ENCODE measurements at regions not wholly inside any gene's neighbourhood (a gene's known extent, or its start where the extent isn't known, plus 50 kb on each side); places are given as distances from the start of the nearest gene placed in this dataset.
"Not testable (repeated sequence)": the region's sequence is repeated elsewhere in the genome, so short reads cannot be mapped to it uniquely, and the experiment has no call there.

DNA sequence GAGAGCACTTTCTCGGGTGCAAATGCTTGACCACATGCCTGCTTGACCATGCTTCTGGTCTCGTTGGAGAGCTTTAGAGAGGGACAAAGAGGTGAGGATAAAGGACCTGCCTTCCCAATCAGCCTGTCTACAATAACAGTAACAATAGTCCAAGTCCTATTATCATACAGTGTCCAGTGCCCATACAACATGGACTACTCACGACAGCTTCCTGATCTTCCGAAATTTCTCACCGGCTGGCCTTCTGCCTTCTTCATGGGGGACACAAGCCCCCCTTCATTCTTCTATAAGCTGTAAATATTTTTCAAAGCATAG is 329.0 kb downstream of the PAX3 start:
- in situ Hi-C loops (cut with HindIII; ENCODE audit: low pct_unique_long_range_greater_than_20kb, low sequenced_read_pairs), result no loop called here
- DNase-seq (ENCODE audit: low read depth, low spot score), result no peak

DNA sequence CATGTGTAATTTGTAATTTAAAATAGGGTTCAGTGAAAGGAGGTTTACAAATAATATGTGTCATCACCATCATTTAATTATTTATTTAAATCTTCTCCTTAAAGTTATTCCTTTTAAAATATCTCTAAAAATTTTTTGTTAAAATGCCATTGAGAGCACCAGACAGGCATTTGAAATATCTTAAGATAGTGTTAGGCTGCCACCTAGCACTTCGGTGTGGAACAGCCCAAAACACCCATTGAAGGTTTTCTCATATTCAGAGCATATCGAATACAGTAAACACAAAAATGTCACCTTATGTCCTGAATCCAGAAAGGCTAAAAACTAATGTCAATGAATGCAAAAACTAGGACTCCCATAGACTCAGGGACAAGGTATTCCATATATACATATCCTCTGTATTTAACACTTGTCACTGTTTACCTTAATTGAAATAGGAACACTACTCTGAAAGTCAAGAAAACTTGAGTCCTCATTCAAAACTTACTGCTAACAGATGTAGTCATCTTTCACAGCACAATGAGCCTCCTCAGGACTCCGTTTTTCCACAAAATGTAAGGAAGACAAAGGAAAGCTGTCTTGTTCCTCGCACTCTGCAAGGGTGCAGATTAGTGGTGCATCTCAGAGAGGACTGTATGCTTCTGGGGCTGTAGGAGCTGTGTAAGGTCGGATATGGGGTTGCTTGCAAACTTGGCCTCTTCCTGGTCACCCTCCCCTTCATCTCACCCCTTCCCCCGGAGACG is 329.5 kb downstream of the PAX3 start:
- in situ Hi-C loops (cut with HindIII; ENCODE audit: low pct_unique_long_range_greater_than_20kb, low sequenced_read_pairs), result no loop called here

DNA sequence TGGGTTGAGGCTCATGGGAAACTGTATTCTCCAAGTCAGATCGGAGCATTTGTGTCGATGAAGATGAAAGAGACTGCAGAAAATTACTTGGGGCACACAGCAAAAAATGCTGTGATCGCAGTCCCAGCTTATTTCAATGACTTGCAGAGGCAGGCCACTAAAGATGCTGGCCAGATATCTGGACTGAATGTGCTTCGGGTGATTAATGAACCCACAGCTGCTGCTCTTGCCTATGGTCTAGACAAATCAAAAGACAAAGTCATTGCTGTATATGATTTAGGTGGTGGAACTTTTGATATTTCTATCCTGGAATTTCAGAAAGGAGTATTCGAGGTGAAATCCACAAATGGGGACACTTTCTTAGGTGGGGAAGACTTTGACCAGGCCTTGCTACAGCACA is 336.6 kb downstream of the PAX3 start:
- in situ Hi-C loops (cut with HindIII; ENCODE audit: low pct_unique_long_range_greater_than_20kb, low sequenced_read_pairs), result no loop called here
- no peak for DNase-seq (ENCODE audit: low read depth, low spot score)

More for the DNA sequence above, 329.5 kb downstream of the PAX3 start:
- DNase-seq (ENCODE audit: low read depth, low spot score), result peak; percentile 59

DNA sequence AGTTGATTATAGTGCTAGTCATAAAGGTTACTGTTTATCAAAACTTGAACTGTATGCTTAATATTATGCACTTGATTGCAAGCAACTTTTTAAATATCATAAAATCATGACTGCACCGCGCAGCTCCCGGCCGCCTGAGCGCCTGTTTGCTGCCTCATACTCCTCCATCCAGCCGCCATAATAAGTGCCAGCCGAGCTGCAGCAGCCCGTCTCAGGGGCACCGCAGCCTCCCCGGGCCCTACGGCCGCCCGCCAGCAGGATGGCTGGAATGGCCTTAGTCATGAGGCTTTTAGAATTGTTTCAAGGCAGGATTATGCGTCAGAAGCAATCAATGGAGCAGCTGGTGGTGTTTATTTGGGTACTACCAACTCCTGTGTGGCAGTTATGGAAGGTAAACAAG is 337.2 kb downstream of the PAX3 start:
- in situ Hi-C loops (cut with HindIII; ENCODE audit: low pct_unique_long_range_greater_than_20kb, low sequenced_read_pairs), result no loop called here
- no peak for DNase-seq (ENCODE audit: low read depth, low spot score)

DNA sequence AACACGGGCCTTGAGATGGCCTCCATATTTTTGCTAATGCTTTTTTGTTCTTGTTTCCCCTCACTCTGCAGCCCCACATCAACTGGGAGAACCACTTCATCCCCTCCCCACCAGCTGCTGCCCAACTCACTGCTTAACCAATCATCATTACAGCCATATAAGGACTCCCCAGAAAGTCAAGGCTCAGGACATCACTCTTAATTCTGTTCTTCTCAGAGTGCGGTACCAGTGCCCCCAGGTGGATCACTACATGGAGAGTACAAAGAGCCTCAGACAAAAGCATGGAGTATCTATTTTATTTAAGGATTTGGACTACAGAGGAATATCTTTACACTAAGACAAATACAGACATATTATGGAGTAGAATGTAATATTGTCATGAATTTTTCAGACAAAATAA is 340.6 kb downstream of the PAX3 start:
- DNase-seq (ENCODE audit: low read depth, low spot score), result peak; percentile 32
- in situ Hi-C loops (cut with HindIII; ENCODE audit: low pct_unique_long_range_greater_than_20kb, low sequenced_read_pairs), result no loop called here

- in situ Hi-C loops (cut with HindIII; ENCODE audit: low pct_unique_long_range_greater_than_20kb, low sequenced_read_pairs), result no loop called here
- DNase-seq (ENCODE audit: low read depth, low spot score), result no peak
Observed at GRCh38 chr2:221948076-221948475, 350.7 kb downstream of the PAX3 start.

- DNase-seq (ENCODE audit: low read depth, low spot score); in situ Hi-C loops (cut with HindIII; ENCODE audit: low pct_unique_long_range_greater_than_20kb, low sequenced_read_pairs): not testable (repeated sequence)
Observed at GRCh38 chr2:221944452-221944851, 354.3 kb downstream of the PAX3 start.

DNA sequence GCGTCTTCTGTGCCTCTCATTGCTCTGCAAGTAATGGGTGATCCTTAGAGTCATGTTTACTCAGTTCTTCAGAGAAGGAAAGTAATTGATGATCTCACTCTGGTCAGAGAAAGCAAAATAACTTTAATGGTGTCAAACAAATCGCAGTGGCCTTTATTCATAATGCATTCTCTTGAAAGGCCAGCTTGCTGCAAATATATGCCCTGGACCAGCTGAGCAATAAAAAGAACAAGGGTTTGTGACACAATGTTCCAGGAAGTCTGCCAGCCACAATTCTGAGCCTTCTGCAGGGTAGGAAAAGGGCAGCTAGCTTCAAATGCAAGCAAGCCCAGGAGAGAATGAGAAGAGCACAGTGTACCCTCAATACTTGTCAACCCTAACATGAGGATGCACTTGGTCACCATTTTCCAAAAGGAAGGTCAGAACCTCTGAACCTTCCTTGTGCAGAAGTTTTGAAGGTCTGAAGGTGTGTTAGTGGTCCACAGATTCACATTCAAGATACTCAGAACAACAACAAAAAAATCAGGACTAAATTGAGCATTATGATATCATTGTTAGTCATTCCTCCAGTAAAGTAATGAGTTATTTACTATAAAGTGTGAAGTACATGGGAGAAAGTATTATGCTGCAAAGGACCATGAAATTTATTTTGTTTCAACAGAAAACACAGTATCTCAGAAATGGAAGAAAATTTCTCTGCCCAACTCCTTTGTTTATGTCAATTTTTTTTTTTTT is 355.6 kb downstream of the PAX3 start:
- DNase-seq (ENCODE audit: low read depth, low spot score), result no peak
- in situ Hi-C loops (cut with HindIII; ENCODE audit: low pct_unique_long_range_greater_than_20kb, low sequenced_read_pairs), result no loop called here

GRCh38 chr2:221931251-221931991 is 359.3 kb upstream of the EPHA4 start:
- in situ Hi-C loops (cut with HindIII; ENCODE audit: low pct_unique_long_range_greater_than_20kb, low sequenced_read_pairs), result no loop called here
- DNase-seq (ENCODE audit: low read depth, low spot score), result no peak

- no peak for DNase-seq (ENCODE audit: low read depth, low spot score)
- in situ Hi-C loops (cut with HindIII; ENCODE audit: low pct_unique_long_range_greater_than_20kb, low sequenced_read_pairs), result no loop called here
Observed at GRCh38 chr2:221929259-221929658, 357.2 kb upstream of the EPHA4 start.

DNA sequence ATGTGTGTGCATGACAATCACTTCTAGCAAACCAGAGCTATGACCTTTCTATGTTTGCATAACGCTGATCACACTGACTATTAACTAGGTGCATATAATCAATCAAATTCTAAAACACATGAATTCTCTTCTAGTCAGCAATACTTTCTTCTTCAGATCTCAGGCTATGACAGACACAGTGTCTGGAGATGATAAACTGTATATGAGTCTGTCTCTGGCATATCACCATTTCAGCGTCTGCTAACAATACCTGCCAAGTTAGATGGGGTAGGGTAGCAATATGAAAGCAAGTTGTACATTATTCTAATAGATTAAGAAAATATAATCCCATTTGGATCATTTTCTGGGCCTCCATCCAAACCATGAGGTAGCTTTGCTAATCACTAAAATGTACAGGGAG is 354.2 kb upstream of the EPHA4 start:
- in situ Hi-C loops (cut with HindIII; ENCODE audit: low pct_unique_long_range_greater_than_20kb, low sequenced_read_pairs), result no loop called here
- no peak for DNase-seq (ENCODE audit: low read depth, low spot score)

DNA sequence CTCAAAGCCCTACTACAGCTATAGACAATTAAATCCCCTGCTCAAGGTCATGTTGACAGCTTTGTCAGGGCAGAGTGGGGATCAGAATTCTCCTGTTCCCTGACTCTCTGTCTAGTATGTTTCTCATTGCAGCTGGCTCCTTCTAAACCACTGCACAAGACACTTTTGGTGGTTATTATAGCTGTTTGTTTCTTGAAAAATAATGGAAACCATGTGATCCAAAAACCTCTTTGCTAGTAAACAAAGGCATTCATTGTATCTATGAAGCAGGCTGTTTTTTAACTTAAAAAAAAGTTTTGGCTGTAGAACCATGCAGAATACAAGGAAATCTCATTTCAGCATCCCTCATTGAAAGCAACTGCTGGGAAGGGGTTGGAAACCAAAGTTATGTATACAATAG is 352.5 kb upstream of the EPHA4 start:
- DNase-seq (ENCODE audit: low read depth, low spot score), result peak; percentile 51
- in situ Hi-C loops (cut with HindIII; ENCODE audit: low pct_unique_long_range_greater_than_20kb, low sequenced_read_pairs), result no loop called here

DNA sequence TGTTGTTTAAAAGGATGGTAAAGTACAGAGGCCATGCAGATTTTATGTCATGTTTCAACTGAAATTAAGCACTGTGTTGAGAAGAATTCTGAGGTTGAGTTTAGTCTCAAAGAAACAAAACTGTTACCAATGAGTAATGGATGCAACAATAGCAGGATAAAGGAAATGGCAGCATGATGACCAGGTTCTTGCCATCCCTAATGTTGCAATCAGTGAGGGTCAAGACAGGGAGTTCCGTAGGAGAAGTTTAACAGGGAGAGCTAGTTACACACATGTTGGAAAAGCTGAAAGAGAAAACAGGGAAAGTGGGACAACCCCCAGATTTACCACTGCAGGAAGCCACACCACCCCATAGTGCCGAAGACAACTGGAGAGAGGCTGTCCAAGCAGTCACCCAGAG is 343.8 kb upstream of the EPHA4 start:
- no peak for DNase-seq (ENCODE audit: low read depth, low spot score)
- in situ Hi-C loops (cut with HindIII; ENCODE audit: low pct_unique_long_range_greater_than_20kb, low sequenced_read_pairs), result no loop called here

DNA sequence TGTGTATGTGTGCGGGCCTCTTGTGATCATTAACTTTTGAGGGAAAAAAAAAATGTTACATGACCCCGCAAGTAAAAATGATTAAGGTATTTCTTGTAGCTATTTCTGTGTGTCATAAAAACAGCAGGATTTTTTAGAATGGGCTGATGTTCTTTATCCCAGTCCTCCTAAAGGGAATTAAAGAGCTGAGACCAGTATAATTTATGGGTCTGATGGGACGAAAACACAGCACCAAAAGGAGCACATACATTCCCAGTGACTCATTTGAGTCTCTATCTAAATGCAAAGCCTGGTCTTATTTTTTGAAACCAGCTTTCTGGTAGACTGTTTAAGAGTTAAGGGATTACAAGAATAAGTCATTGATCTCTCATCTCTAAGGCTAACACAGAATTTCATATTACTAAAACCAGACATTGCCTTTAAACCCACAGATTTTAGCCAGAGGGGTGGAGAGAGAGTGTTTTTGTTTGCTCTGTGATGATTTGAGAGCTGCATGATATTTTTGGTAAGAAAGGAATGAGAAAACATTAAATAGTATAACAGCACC is 342.3 kb upstream of the EPHA4 start:
- DNase-seq (ENCODE audit: low read depth, low spot score), result no peak
- in situ Hi-C loops (cut with HindIII; ENCODE audit: low pct_unique_long_range_greater_than_20kb, low sequenced_read_pairs), result no loop called here

GRCh38 chr2:221911890-221912289 is 339.8 kb upstream of the EPHA4 start:
- in situ Hi-C loops (cut with HindIII; ENCODE audit: low pct_unique_long_range_greater_than_20kb, low sequenced_read_pairs), result no loop called here
- no peak for DNase-seq (ENCODE audit: low read depth, low spot score)

DNA sequence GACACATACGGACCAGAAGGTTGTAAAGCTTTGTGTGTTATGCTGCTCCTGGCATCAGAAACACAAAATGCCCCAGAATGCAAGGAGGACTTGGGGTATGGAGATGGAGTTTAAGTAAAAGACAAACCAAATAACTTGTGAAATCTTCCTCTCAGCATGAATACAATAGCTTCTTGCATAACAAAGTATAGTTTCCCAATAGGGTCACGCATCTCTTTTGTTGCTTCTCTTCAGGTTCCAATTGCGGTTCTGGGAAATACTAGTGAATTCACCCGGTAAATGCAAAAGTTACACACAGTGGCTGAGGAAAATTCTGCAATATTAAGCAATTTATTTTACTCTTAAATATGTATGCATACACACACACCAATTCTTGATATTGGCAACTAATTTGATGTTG is 339.2 kb upstream of the EPHA4 start:
- in situ Hi-C loops (cut with HindIII; ENCODE audit: low pct_unique_long_range_greater_than_20kb, low sequenced_read_pairs), result no loop called here
- no peak for DNase-seq (ENCODE audit: low read depth, low spot score)

- DNase-seq (ENCODE audit: low read depth, low spot score), result no peak
- in situ Hi-C loops (cut with HindIII; ENCODE audit: low pct_unique_long_range_greater_than_20kb, low sequenced_read_pairs), result no loop called here
Observed at GRCh38 chr2:221908518-221908917, 336.4 kb upstream of the EPHA4 start.

DNA sequence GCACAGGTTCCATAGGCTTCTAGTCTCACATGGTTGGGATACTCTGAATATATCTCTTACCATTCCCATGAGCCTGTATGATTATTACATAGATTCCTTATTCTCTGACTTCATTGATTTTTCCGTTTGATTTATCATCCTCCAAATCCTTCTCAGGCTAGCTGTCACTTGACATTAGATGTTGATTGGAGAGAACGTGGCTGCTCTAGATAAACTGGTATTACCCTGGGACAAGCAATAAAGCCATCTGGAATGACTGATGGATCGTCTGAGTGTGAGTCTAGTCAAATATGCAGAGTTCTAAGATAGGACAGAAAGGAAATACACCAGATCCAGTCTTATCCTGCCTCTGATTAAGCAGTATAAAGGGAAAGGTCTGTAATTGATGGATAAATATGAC is 325.6 kb upstream of the EPHA4 start:
- in situ Hi-C loops (cut with HindIII; ENCODE audit: low pct_unique_long_range_greater_than_20kb, low sequenced_read_pairs), result no loop called here

More for the DNA sequence above, 325.6 kb upstream of the EPHA4 start:
- no peak for DNase-seq (ENCODE audit: low read depth, low spot score)
